IgD-negative memory B cell (primary cell): ENCODE measurements at regions not wholly inside any gene's neighbourhood (a gene's known extent, or its start where the extent isn't known, plus 50 kb on each side); places are given as distances from the start of the nearest gene placed in this dataset.

ENCODE experiments used
- H3K27ac Mint-ChIP-seq, 3 donors: one replicate each; pipeline ENCODE4 v1.8.0; 2020 to 2022; ENCODE audit warnings: mild to moderate bottlenecking in 3 of 3, mixed read lengths in 3 of 3, moderate library complexity in 1 of 3
- H3K27me3 Mint-ChIP-seq: one replicate; pipeline ENCODE4 v1.8.0; 2021; ENCODE audit warnings: mixed read lengths
- H3K36me3 Mint-ChIP-seq: one replicate; pipeline ENCODE4 v1.8.0; 2020; ENCODE audit warnings: mild to moderate bottlenecking, mixed read lengths
- H3K4me1 Mint-ChIP-seq, 3 donors: one replicate each; pipeline ENCODE4 v1.8.0; 2020 to 2022; ENCODE audit warnings: mixed read lengths in 3 of 3, mild to moderate bottlenecking in 1 of 3
- H3K4me3 Mint-ChIP-seq, 4 donors: one replicate each; pipeline ENCODE4 v1.8.0; 2020 to 2022; ENCODE audit warnings: mild to moderate bottlenecking in 4 of 4, mixed read lengths in 4 of 4, moderate library complexity in 3 of 4
- H3K9me3 Mint-ChIP-seq, 3 donors: one replicate each; pipeline ENCODE4 v1.8.0; 2020 to 2021; ENCODE audit warnings: mixed read lengths in 3 of 3, mild to moderate bottlenecking in 1 of 3

- peaks cover 2 to 7% (median 3%) of the 10 kb centered on the region in 3 donors for H3K9me3 Mint-ChIP-seq
- H3K36me3 Mint-ChIP-seq = no peaks in the 10 kb centered on the region
- no peaks in the 10 kb centered on the region for H3K4me1 Mint-ChIP-seq
- H3K27ac Mint-ChIP-seq = no peak overlapping the region
- no peak overlapping the region for H3K4me3 Mint-ChIP-seq
- H3K27me3 Mint-ChIP-seq = no peaks in the 10 kb centered on the region
These were observed 1155.9 kb upstream of the GJE1 start for GRCh38 chr6:140976806-140977205.

- Mint-ChIP-seq H3K27me3 (no peaks in the 10 kb centered on the region), H3K27ac (peak overlapping the region in 1 of 3 donors; percentile 87), H3K36me3 (no peaks in the 10 kb centered on the region), H3K4me1 (no peaks in the 10 kb centered on the region), H3K4me3 (no peak overlapping the region), H3K9me3 (peaks cover 3 to 7% (median 4%) of the 10 kb centered on the region in 3 donors)
These were observed 1162.2 kb upstream of the GJE1 start for GRCh38 chr6:140970485-140970884.

- Mint-ChIP-seq H3K36me3 (no peaks in the 10 kb centered on the region), H3K9me3 (peaks cover 0 to 5% (median 3%) of the 10 kb centered on the region in 3 donors), H3K27ac (no peak overlapping the region), H3K4me1 (no peaks in the 10 kb centered on the region), H3K4me3 (no peak overlapping the region), H3K27me3 (no peaks in the 10 kb centered on the region)
These were observed 1164.7 kb upstream of the GJE1 start for GRCh38 chr6:140968062-140968461.

- Mint-ChIP-seq H3K4me1 (no peaks in the 10 kb centered on the region), H3K36me3 (no peaks in the 10 kb centered on the region), H3K4me3 (no peak overlapping the region), H3K27me3 (no peaks in the 10 kb centered on the region), H3K9me3 (peaks cover 0 to 3% (median 0%) of the 10 kb centered on the region in 3 donors), H3K27ac (no peak overlapping the region)
These were observed 1166.0 kb upstream of the GJE1 start for GRCh38 chr6:140966676-140967075.

- Mint-ChIP-seq H3K27me3 (no peaks in the 10 kb centered on the region), H3K36me3 (no peaks in the 10 kb centered on the region), H3K4me3 (no peak overlapping the region), H3K9me3 (no peaks in the 10 kb centered on the region), H3K27ac (no peak overlapping the region), H3K4me1 (no peaks in the 10 kb centered on the region)
These were observed 1172.2 kb upstream of the GJE1 start for GRCh38 chr6:140960566-140960965.

- no peak overlapping the region for H3K4me3 Mint-ChIP-seq
- no peaks in the 10 kb centered on the region for H3K36me3 Mint-ChIP-seq
- no peak overlapping the region for H3K27ac Mint-ChIP-seq
- H3K9me3 Mint-ChIP-seq = peaks cover 0 to 2% (median 0%) of the 10 kb centered on the region in 3 donors
- no peaks in the 10 kb centered on the region for H3K4me1 Mint-ChIP-seq
- no peaks in the 10 kb centered on the region for H3K27me3 Mint-ChIP-seq
These were observed 1175.3 kb upstream of the GJE1 start for GRCh38 chr6:140957386-140957785.

- Mint-ChIP-seq H3K9me3 (peaks cover 0 to 2% (median 0%) of the 10 kb centered on the region in 3 donors), H3K4me3 (no peak overlapping the region), H3K27ac (no peak overlapping the region), H3K4me1 (no peaks in the 10 kb centered on the region), H3K27me3 (no peaks in the 10 kb centered on the region), H3K36me3 (no peaks in the 10 kb centered on the region)
These were observed 1176.0 kb upstream of the GJE1 start for GRCh38 chr6:140956571-140957369.

GRCh38 chr6:140940251-140940925 lies 1192.3 kb upstream of the GJE1 start:
- peaks cover 0 to 10% (median 3%) of the 10 kb centered on the region in 3 donors for H3K9me3 Mint-ChIP-seq
- H3K27ac Mint-ChIP-seq = no peak overlapping the region
- no peaks in the 10 kb centered on the region for H3K36me3 Mint-ChIP-seq
- H3K4me3 Mint-ChIP-seq = no peak overlapping the region
- no peaks in the 10 kb centered on the region for H3K4me1 Mint-ChIP-seq
- no peaks in the 10 kb centered on the region for H3K27me3 Mint-ChIP-seq

GRCh38 chr6:140932909-140933308 lies 1199.8 kb upstream of the GJE1 start:
- Mint-ChIP-seq H3K36me3 (no peaks in the 10 kb centered on the region), H3K27ac (no peak overlapping the region), H3K4me1 (peaks cover 0 to 3% (median 0%) of the 10 kb centered on the region in 3 donors), H3K9me3 (no peaks in the 10 kb centered on the region), H3K27me3 (no peaks in the 10 kb centered on the region), H3K4me3 (no peak overlapping the region)

- no peaks in the 10 kb centered on the region for H3K36me3 Mint-ChIP-seq
- no peaks in the 10 kb centered on the region for H3K9me3 Mint-ChIP-seq
- H3K27me3 Mint-ChIP-seq = no peaks in the 10 kb centered on the region
- no peak overlapping the region for H3K4me3 Mint-ChIP-seq
- peaks cover 0 to 3% (median 0%) of the 10 kb centered on the region in 3 donors for H3K4me1 Mint-ChIP-seq
- no peak overlapping the region for H3K27ac Mint-ChIP-seq
These were observed 1201.1 kb upstream of the GJE1 start for GRCh38 chr6:140931581-140931980.

- no peaks in the 10 kb centered on the region for H3K9me3 Mint-ChIP-seq
- no peaks in the 10 kb centered on the region for H3K36me3 Mint-ChIP-seq
- no peaks in the 10 kb centered on the region for H3K27me3 Mint-ChIP-seq
- no peak overlapping the region for H3K4me3 Mint-ChIP-seq
- peaks cover 0 to 3% (median 0%) of the 10 kb centered on the region in 3 donors for H3K4me1 Mint-ChIP-seq
- H3K27ac Mint-ChIP-seq = no peak overlapping the region
These were observed 1203.6 kb upstream of the GJE1 start for GRCh38 chr6:140929121-140929520.

- Mint-ChIP-seq H3K4me1 (no peaks in the 10 kb centered on the region), H3K4me3 (no peak overlapping the region), H3K27ac (no peak overlapping the region), H3K9me3 (no peaks in the 10 kb centered on the region), H3K36me3 (no peaks in the 10 kb centered on the region), H3K27me3 (no peaks in the 10 kb centered on the region)
These were observed 1209.7 kb upstream of the GJE1 start for GRCh38 chr6:140923048-140923447.

- Mint-ChIP-seq H3K9me3 (no peaks in the 10 kb centered on the region), H3K4me1 (no peaks in the 10 kb centered on the region), H3K27me3 (no peaks in the 10 kb centered on the region), H3K4me3 (no peak overlapping the region), H3K36me3 (no peaks in the 10 kb centered on the region), H3K27ac (no peak overlapping the region)
These were observed 1211.1 kb upstream of the GJE1 start for GRCh38 chr6:140921366-140922226.

- Mint-ChIP-seq H3K4me3 (no peak overlapping the region), H3K36me3 (no peaks in the 10 kb centered on the region), H3K9me3 (no peaks in the 10 kb centered on the region), H3K27me3 (no peaks in the 10 kb centered on the region), H3K27ac (no peak overlapping the region), H3K4me1 (no peaks in the 10 kb centered on the region)
These were observed 1214.8 kb upstream of the GJE1 start for GRCh38 chr6:140917911-140918310.

GRCh38 chr6:140915551-140915950 lies 1217.2 kb upstream of the GJE1 start:
- H3K9me3 Mint-ChIP-seq = no peaks in the 10 kb centered on the region
- no peak overlapping the region for H3K4me3 Mint-ChIP-seq
- H3K27me3 Mint-ChIP-seq = no peaks in the 10 kb centered on the region
- no peaks in the 10 kb centered on the region for H3K36me3 Mint-ChIP-seq
- no peaks in the 10 kb centered on the region for H3K4me1 Mint-ChIP-seq
- no peak overlapping the region for H3K27ac Mint-ChIP-seq
